Skeletal muscle satellite cell (primary cell): ENCODE measurements at regions not wholly inside any gene's neighbourhood (a gene's known extent, or its start where the extent isn't known, plus 50 kb on each side); places are given as distances from the start of the nearest gene placed in this dataset.

Experiments
- H3K27me3 ChIP-seq: 2 replicates; pipeline ENCODE4 v1.7.0; 2013; ENCODE audit warnings: low read length; ENCODE audit not compliant: control insufficient read depth, insufficient read depth
- H3K36me3 ChIP-seq: 2 replicates; pipeline ENCODE4 v1.7.0; 2013; ENCODE audit warnings: mild to moderate bottlenecking, control low read depth, low read length; ENCODE audit not compliant: insufficient read depth
- H3K4me1 ChIP-seq: 2 replicates; pipeline ENCODE4 v1.7.0; 2013; ENCODE audit warnings: low read length; ENCODE audit not compliant: control insufficient read depth, insufficient read depth
- H3K4me2 ChIP-seq: 2 replicates; pipeline ENCODE4 v1.7.0; 2013; ENCODE audit warnings: mild to moderate bottlenecking, low read length
- H3K4me3 ChIP-seq: 2 replicates; pipeline ENCODE4 v1.7.0; 2013; ENCODE audit warnings: low read length
- H3K9ac ChIP-seq: 2 replicates; pipeline ENCODE4 v1.7.0; 2013; ENCODE audit warnings: mild to moderate bottlenecking, low read depth, low read length, moderate library complexity
- H3K9me3 ChIP-seq: replicated peaks from 2 replicates; pipeline ENCODE4 v1.7.0; 2013; ENCODE audit warnings: mild to moderate bottlenecking, control low read depth, low read length

GRCh38 chr11:39205236-39205995 is 2254.0 kb downstream of the LRRC4C start:
- Histone ChIP-seq H3K36me3 (no peaks in the 10 kb centered on the region), H3K4me3 (no peak overlapping the region), H3K9ac (no peak overlapping the region), H3K9me3 (no peaks in the 10 kb centered on the region), H3K27me3 (no peaks in the 10 kb centered on the region), H3K4me2 (no peak overlapping the region), H3K4me1 (no peaks in the 10 kb centered on the region)

DNA sequence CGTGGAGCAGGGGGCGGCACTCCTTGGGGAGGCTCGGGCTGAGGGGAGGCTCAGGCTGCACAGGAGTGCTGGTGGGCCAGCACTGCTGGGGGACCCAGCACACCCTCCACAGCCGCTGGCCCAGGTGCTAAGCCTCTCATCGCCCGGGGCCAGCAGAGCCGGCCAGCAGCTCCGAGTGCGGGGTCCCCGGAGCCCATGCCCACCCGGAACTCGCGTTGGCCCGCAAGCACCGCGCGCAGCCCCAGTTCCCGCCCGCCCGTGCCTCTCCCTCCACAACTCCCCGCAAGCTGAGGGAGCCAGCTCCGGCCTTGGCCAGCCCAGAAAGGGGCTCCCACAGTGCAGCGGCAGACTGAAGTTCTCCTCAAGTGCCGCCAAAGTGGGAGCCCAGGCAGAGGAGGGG is 2266.8 kb downstream of the LRRC4C start:
- Histone ChIP-seq H3K9ac (no peak overlapping the region), H3K4me1 (no peaks in the 10 kb centered on the region), H3K4me3 (no peak overlapping the region), H3K36me3 (no peaks in the 10 kb centered on the region), H3K27me3 (no peaks in the 10 kb centered on the region), H3K4me2 (no peak overlapping the region), H3K9me3 (no peaks in the 10 kb centered on the region)

GRCh38 chr11:39190751-39191150 is 2268.7 kb downstream of the LRRC4C start:
- Histone ChIP-seq H3K9me3 (no peaks in the 10 kb centered on the region), H3K36me3 (no peaks in the 10 kb centered on the region), H3K27me3 (no peaks in the 10 kb centered on the region), H3K4me2 (no peak overlapping the region), H3K9ac (no peak overlapping the region), H3K4me3 (no peak overlapping the region), H3K4me1 (no peaks in the 10 kb centered on the region)

DNA sequence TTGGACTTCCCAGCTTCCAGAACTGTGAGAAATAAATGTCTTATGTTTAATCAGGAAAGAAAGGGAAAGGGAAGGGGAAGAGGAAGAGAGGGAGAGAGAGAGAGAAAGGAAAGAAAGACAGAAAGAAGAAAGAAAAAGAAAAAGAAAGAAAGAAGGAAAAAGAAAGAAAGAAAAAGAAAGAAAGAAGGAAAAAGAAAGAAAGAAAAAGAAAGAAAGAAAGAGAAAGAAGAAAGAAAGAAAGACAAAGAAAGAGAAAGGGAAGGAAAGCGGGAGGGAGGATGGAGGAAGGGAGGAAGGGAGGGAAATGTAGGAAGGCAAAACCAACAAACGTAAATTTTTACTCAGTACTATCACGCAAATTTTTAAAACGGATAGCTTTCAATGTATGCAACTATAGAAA is 2281.8 kb downstream of the LRRC4C start:
- H3K27me3 ChIP-seq, result no peaks in the 10 kb centered on the region
- no peak overlapping the region for H3K4me3 ChIP-seq
- H3K36me3 ChIP-seq, result no peaks in the 10 kb centered on the region
- H3K9ac ChIP-seq, result no peak overlapping the region
- H3K4me2 ChIP-seq, result no peak overlapping the region
- no peaks in the 10 kb centered on the region for H3K4me1 ChIP-seq
- H3K9me3 ChIP-seq, result no peaks in the 10 kb centered on the region

DNA sequence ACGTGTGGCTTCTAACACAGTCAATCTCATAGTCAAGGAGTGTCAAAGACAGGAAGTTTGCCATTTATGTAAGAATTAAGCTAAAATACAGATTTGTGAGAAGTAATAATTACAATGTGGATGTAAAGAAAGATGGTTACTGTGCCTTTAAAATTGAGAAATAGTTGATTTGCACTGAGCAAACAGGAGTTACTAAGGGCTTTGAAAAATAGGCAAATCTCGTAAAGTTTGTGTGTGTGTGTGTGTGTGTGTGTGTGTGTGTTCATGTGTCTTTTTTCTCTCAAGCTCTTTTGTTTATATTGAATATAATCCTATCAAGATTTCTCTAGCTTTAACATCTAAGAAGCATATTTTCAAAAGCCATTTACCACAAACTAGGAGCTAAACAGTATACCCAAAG is 2284.5 kb downstream of the LRRC4C start:
- Histone ChIP-seq H3K4me3 (no peak overlapping the region), H3K9ac (no peak overlapping the region), H3K36me3 (no peaks in the 10 kb centered on the region), H3K9me3 (no peaks in the 10 kb centered on the region), H3K27me3 (no peaks in the 10 kb centered on the region), H3K4me1 (no peaks in the 10 kb centered on the region), H3K4me2 (no peak overlapping the region)

GRCh38 chr11:39174196-39174595 is 2285.3 kb downstream of the LRRC4C start:
- H3K4me3 ChIP-seq, result no peak overlapping the region
- H3K4me2 ChIP-seq, result no peak overlapping the region
- no peak overlapping the region for H3K9ac ChIP-seq
- no peaks in the 10 kb centered on the region for H3K27me3 ChIP-seq
- H3K4me1 ChIP-seq, result no peaks in the 10 kb centered on the region
- H3K36me3 ChIP-seq, result no peaks in the 10 kb centered on the region
- no peaks in the 10 kb centered on the region for H3K9me3 ChIP-seq

- no peaks in the 10 kb centered on the region for H3K4me1 ChIP-seq
- no peaks in the 10 kb centered on the region for H3K36me3 ChIP-seq
- H3K4me2 ChIP-seq, result no peak overlapping the region
- H3K27me3 ChIP-seq, result no peaks in the 10 kb centered on the region
- no peak overlapping the region for H3K9ac ChIP-seq
- no peak overlapping the region for H3K4me3 ChIP-seq
- H3K9me3 ChIP-seq, result no peaks in the 10 kb centered on the region
Observed at GRCh38 chr11:39165021-39165420, 2294.4 kb downstream of the LRRC4C start.

DNA sequence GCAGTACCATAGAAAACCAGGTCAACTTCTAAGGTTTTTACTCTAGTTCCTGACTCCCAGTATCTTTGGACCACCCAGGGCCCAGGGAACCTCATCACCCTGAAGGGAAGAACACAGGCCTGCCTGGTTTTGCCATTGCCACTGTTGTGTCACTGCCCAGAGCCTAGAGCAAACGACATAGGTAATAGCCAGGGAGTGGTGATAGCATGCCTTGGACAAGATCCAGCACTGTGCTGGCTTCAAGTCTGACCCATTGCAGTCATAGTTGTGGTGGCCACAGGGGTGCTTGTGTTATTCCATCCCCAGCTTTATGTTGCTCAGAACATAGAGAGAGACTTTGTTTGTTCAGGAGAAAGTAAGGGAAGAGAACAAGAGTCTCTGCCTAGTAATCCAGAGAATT is 2310.2 kb downstream of the LRRC4C start:
- Histone ChIP-seq H3K4me2 (no peak overlapping the region), H3K27me3 (no peaks in the 10 kb centered on the region), H3K36me3 (no peaks in the 10 kb centered on the region), H3K4me1 (no peaks in the 10 kb centered on the region), H3K9ac (no peak overlapping the region), H3K9me3 (no peaks in the 10 kb centered on the region), H3K4me3 (no peak overlapping the region)

GRCh38 chr11:39145346-39145745 is 2314.1 kb downstream of the LRRC4C start:
- no peaks in the 10 kb centered on the region for H3K4me1 ChIP-seq
- no peaks in the 10 kb centered on the region for H3K9me3 ChIP-seq
- no peak overlapping the region for H3K4me3 ChIP-seq
- H3K36me3 ChIP-seq, result no peaks in the 10 kb centered on the region
- H3K27me3 ChIP-seq, result no peaks in the 10 kb centered on the region
- no peak overlapping the region for H3K4me2 ChIP-seq
- no peak overlapping the region for H3K9ac ChIP-seq

DNA sequence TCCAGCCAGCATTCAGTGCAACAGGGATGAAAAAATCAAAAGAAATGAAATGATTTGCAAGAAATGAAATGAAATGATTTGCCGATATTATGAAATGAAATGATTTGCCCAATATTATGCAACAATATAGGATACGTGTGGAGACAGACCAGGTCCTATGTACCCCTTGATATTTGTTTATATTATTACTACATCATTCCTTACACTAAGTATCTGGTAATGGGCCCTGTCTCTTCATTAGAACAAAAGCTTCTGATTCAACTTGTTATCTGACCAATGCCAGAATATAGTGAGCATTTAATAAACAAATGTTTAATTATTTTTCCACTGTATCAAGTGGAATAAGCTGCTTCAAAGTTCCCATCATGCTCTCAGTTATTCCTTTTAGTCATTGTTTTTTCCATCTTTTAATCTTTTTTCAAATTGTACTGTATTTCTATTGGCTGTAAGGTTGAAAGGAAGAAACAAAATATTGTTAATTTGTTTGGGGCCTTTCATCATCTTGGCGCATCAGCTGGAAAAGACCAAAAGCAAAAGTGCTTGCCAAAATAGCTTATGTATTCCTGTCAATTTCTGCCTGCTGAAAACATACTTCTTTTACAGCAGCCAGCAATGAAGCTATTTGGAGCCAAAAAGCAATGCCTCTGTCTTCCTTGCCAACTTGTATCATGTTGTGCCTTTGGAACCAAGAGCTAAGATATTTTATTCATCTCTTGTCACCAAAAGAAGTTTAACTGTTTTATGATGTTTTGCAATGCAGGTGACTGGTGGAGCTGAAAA is 2314.9 kb downstream of the LRRC4C start:
- Histone ChIP-seq H3K4me3 (no peak overlapping the region), H3K9me3 (no peaks in the 10 kb centered on the region)

DNA sequence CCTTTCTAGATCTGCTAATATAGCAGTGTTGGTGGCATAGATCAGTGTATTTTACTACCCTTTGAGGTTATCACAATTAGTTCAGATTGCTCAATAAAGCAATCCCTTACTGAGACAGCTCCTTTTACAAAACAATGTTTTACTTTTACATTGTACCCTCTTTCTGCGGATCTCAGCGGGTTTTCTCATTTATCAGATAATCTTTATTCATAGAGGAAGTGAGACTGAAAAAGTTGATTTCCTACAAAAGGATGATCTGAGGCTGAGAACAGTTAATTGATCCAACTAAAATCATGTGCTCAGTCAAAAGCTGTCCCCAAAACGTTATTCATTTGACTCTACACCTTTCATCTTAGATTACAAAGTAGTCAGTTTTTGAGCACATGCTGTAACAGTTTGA is 2319.9 kb downstream of the LRRC4C start:
- H3K36me3 ChIP-seq, result no peaks in the 10 kb centered on the region
- no peak overlapping the region for H3K4me3 ChIP-seq
- no peaks in the 10 kb centered on the region for H3K4me1 ChIP-seq
- no peak overlapping the region for H3K4me2 ChIP-seq
- H3K9me3 ChIP-seq, result no peaks in the 10 kb centered on the region
- no peak overlapping the region for H3K9ac ChIP-seq
- no peaks in the 10 kb centered on the region for H3K27me3 ChIP-seq

More for the DNA sequence above, 2314.9 kb downstream of the LRRC4C start:
- Histone ChIP-seq H3K36me3 (no peaks in the 10 kb centered on the region), H3K4me1 (no peaks in the 10 kb centered on the region), H3K9ac (no peak overlapping the region), H3K4me2 (no peak overlapping the region), H3K27me3 (no peaks in the 10 kb centered on the region)

DNA sequence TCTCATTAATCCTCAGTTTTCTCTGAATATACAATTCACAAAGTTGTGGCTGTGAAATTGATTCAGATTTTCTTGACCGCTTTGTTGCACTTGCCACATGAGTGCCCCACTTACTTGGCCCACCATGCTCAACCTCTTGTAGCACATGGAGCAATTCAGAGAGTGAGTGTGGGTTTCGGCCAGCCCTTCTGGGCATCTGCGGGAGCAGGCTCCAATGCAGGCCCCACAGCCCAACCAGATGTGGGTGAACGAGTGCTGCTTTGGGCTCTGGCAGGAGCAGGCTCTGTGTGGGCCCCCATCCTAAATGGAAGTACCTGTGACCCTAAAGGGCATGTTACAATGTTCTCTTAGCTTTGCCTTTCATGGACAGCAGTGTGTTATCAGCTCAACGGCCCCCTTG is 2338.6 kb downstream of the LRRC4C start:
- Histone ChIP-seq H3K9ac (no peak overlapping the region), H3K9me3 (no peaks in the 10 kb centered on the region), H3K4me1 (no peaks in the 10 kb centered on the region), H3K4me2 (no peak overlapping the region), H3K27me3 (no peaks in the 10 kb centered on the region), H3K36me3 (no peaks in the 10 kb centered on the region), H3K4me3 (no peak overlapping the region)
